SU-DHL-6 (cell line): ENCODE measurements at regions not wholly inside any gene's neighbourhood (a gene's known extent, or its start where the extent isn't known, plus 50 kb on each side); places are given as distances from the start of the nearest gene placed in this dataset.

Experiments
- CTCF ChIP-seq: fragments of 200-600 bp; sonication (generic); IDR thresholded peaks from one replicate; pipeline ENCODE4 v1.5.1; 2017; ENCODE audit warnings: antibody characterized with exemption, mild to moderate bottlenecking, low read length, moderate library complexity; ENCODE audit not compliant: insufficient read depth, poor library complexity, severe bottlenecking
- EZH2phosphoT487 ChIP-seq: fragments of 200-600 bp; sonication (generic), shearing (Covaris generic); conservative IDR thresholded peaks from 2 replicates; pipeline ENCODE4 v1.6.1; 2018; ENCODE audit warnings: mild to moderate bottlenecking, antibody characterized with exemption, low read length, moderate library complexity, mixed read lengths

DNA sequence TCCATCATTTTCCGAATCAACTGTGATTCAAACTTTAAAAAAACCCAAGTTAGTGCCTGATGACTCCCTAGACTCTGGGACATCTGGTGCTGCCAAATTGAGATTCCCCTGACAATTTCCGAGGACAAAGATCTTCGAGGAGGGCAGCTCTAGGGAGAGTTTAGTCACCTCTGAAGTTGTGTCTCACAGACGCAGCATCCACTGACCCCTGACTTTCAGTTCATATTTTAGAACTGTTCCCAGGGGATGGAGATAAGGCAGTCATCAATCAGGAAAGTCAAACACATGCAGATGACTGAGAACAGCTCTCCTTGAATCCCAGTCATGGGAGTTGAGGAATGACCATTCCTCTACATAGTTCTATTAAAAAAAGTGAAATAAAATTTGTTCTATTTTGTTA lies 643.9 kb downstream of the TRIML1 start:
- TF ChIP-seq EZH2phosphoT487 (no peak), CTCF (no peak)
